NCI-H1417 treated with DMSO at 0.1 percent for 48 hours (cell line): ENCODE measurements at regions not wholly inside any gene's neighbourhood (a gene's known extent, or its start where the extent isn't known, plus 50 kb on each side); places are given as distances from the start of the nearest gene placed in this dataset.

Experiments used
- DNase-seq: peaks from one replicate; lab custom pipeline; 2025; lab: John Stamatoyannopoulos, UW

DNA sequence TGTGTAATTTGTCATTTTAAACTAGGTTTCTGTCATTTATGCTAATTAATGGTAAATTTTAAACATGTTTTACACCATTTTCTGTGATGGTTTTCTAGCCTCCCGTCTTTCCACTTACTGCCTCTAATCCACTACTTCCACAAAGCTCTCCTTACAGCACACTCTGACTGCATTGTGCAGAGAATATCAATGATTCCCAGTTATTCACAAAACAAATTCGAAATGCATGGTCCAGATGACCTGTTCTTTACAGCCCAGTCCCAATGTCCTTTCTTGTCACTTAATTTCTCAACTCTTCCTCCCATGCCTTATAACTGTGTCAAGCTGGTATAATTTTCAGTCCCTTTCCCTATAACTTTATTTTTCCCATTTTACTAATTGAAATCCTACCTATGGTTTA, 770.5 kb downstream of the USP25 start:
- DNase-seq = no peak

DNA sequence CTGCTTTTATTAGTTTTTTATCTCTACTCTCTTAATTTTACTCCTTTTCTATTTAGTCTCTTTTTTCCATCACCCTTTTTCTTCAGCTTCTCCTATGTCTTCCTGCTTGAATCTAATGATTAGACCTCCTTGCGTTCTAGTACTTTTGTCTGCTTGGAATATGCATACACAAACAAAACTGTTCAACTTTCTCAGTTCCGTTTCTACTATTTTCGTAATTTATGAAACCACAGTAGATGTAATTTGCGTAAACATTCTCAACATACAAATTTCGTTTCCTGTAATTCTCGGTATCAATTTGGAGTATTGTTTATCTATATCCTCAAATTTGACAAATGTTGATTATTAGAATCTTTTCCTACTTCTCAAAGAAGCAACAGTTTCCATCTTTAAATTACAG, 772.5 kb downstream of the USP25 start:
- no peak for DNase-seq

- DNase-seq = no peak
These were observed 773.1 kb downstream of the USP25 start for GRCh38 chr21:16502897-16503296.

DNA sequence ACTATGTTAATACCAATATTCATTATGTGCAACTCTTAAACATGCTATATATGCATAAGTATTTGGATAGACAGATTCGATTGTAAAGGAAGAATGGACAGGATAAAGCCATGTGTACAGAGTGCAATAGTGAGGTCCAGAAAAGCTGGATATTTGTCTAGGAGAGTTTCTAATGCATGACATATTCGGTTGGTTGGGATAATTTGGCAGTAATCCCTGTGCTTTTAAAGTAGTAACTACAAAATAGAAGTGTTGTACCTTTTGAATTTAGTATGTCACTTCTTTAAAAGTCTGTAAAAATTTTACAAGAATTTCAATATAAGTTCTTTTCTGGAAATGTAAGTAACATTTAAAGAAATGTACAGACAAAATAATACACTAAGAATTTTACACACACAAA, 774.5 kb downstream of the USP25 start:
- no peak for DNase-seq

DNA sequence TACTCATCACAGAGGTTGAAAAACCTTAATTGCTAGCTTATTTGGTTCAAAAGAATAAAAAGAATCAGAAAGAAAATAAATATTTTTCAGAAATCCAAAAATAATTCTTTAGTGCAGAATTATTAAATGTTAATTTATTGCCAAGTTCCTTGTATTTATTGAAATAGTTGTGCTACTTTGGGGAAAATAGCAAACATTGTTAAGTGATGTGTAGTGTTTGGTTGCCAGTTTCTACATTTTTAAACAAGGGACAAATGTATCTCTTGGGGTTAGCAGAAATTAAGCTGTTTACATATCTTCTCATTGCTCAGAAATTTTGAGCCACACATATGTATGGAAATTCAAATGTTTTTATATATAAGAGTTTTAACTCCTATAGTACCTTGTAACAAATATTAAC, 775.0 kb downstream of the USP25 start:
- no peak for DNase-seq

DNA sequence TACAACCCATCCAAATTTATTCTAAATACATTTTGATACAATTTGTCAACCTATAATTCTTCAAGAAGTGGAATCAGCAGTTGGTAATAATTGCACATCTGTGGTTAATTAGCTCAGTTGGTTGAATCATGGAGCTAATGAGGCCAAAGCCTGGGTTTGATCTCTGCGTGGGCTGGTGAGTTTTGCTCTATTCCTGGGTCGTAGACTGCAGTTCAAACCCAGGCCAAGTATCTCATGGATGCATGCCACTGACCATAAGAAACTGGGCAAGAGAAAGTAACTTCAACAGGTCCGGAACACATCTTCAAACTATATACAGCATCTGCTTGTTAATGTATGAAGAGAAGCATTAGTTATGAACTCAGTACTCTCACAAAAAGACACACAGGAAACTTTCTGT, 779.7 kb downstream of the USP25 start:
- no peak for DNase-seq

DNA sequence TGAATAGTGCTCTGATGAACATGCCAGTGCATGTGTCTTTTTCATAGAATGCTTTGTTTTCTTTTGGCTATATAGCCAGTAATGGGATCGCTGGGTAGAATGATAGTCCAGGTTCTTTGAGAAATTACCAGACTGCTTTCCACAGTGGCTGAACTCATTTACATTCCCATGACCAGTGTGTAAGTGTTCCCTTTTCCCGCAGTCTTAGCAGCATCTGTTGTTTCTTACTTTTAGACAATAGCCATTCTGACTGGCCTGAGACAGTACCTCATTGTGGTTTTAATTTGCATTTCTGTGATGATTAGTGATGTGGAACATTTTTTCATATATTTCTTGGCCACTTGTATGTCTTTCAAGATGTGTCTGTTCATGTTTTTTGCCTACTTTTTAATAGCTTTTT, 784.5 kb downstream of the USP25 start:
- DNase-seq = no peak

- no peak for DNase-seq
These were observed 787.6 kb downstream of the USP25 start for GRCh38 chr21:16517383-16517782.

DNA sequence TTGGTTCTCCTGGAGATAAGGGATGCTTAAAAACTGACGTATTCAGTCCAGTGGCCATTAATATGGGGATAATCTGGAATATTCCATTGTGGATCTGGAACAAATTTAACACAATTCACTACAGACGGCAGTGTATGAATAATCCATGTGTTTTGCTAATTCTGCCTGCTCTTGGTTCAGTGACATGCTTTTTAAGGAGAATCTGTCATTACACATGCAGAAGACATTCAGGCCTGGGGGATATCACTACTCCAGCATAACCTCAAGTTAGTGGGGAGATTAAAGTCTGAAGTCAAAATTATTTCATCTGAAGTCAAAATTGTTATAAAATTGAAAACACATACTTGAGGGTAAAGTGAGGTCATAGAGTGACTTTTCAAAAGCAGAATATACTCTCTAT, 789.3 kb downstream of the USP25 start:
- no peak for DNase-seq

DNA sequence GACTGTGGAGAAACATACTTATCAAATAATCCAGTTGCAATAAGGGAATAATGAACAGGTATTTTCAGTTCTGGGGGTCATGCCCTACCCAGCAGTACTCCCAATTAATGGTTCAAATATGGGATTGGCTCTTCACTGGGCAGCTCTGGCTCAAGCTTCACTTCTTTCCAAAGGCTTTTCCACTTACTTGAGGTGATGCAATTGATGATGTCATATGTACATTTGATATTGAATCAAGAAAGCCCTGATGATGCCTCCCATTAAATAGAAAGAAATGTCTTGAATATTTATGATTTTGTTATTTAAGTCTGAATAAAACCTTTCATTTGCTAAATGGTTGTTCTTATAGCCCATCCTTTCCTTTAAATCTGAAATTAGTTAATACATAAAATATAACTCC, 789.9 kb downstream of the USP25 start:
- no peak for DNase-seq

DNA sequence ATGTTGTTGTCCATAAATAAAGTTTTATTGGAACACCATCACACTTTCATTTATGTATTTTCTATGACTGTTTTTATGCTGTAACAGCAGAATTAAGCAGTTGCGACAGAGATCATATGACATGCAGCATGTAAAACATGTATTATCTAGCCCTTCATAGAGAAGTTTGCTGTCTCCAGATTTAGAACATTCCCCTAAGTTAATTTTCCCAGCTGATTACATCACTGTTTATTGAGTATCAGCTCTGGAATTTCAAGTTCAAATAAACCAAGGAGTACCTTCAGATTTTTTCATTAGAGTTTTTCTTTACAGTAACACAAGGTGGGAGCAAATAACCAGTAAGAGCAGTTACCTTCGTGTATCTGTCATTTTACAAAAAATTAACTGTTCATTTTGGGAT, 792.8 kb downstream of the USP25 start:
- DNase-seq = no peak

DNA sequence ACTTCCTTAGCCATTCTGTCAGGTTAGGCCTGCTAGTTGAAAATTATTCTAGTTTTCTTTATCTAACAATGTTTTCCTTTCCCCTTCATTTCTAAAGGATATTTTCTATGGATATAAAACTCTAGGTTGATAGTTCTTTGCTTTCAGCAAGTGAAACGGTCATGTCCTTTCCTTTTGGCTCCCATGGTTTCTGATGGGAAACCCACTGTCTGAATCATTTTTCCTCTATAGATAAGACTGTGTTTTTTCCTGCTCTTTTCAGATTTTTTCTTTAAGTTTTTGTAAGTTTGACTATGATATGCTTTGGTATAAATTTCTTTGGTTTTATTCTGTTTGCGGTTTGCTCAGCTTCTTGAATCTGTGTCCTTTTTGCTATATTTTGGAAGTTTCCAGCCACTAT, 800.9 kb downstream of the USP25 start:
- DNase-seq = no peak

GRCh38 chr21:16532840-16533239, 803.1 kb downstream of the USP25 start:
- DNase-seq = no peak

DNA sequence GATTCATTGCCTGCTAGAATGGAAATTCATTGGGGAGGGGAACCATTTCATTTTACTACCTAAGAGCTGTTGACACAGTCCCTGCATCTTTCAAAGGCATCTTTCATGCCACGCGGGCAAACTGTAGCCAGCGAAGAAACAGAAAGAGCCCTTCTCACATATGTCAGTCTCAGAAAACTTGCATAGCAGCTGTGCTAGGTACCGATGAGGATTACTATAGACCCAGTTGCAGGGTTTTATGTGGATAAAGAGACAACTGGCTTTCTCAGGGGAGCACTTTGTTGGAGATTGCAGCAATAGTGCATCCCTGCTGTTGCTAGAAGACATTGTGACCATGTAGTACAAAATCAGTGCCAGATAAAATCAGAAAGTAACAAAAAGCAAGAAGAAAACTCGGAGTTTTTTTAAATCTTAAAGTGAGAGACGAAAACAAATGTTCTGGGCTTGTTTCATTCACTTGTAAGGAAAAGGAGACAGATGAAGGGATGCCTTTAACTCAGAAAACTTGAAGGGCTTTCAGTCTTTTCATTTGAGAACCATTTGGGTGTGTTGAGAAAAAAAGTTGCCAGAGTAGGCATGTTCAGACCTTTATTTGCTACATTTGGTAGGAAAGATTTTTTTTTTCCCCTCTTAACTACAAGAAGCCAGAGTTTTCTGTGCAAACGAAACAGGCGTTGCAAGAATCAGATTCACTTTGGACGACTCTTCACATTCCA, 804.1 kb downstream of the USP25 start:
- no peak for DNase-seq

DNA sequence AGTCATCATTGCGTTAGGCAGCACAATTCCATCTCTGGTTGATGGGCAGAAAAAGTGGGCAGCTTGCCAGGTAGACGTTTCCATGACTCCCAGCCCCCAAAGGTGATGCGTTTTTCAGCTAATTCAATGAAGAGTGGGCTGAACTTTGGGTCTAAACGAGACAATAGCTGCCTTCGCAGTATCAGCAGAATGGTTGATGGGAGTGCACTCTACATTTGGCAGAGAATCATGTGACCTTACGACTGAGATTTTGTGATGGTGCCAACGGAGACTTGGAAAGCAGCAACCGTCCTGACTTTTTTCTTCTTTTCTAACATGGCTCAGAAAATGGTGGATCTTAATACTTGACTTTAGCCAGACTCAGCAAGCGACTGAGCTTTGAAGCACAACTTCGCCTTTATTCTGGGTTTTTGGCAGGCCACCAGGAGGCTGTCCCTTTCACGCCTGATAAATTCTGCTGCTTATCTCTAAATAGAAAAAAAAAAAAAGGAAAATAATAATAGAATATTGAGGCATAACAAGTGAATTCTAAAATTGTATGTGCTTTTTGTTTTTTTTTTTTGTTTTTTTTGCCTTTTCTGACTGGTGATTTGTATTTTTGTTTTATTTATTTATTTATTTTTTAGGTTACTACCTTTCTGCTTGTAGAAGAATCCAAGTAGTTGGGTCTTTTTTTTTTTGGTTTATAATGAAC, 804.8 kb downstream of the USP25 start:
- DNase-seq = no peak

DNA sequence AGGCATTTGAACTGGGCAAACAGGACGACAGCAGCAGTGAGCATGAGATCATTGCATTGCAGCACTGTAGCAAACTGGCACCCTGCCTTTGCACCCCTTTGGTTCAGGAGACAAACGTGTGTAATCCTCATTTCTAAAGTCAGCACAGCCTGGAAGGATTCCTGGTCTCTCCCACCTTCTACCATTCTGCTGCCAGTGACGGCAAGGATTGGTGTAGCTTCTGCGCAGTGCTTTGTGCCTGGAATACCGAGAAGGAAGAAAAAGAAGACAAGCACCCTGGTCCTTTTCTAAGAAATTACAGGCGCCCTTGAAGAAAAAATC, 805.3 kb downstream of the USP25 start:
- DNase-seq = no peak

GRCh38 chr21:16535626-16536025, 805.8 kb downstream of the USP25 start:
- DNase-seq = no peak

DNA sequence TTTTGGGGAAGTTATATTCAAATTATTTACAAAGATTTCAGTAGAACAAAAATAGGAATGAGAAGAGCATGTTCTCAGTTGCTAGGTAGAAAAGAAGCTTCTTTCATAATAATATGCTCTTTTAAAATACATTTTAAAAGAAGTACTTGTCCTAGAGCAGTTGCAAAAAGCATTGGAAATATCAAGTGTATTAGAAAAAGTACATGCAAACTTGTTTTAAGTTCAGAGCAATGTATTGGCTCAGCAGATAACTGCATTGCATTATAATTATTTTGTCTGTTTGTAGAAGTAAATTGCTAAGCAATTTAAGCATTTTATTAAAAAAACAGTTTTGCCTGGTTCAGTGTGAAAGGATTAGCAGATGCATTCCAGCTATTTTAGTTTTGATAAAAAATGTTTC, 806.4 kb downstream of the USP25 start:
- no peak for DNase-seq

- no peak for DNase-seq
These were observed 807.1 kb downstream of the USP25 start for GRCh38 chr21:16536643-16537434.

- DNase-seq = no peak
These were observed 807.7 kb downstream of the USP25 start for GRCh38 chr21:16537501-16537900.

GRCh38 chr21:16538405-16538804, 808.6 kb downstream of the USP25 start:
- DNase-seq = no peak

- DNase-seq = no peak
These were observed 809.2 kb downstream of the USP25 start for GRCh38 chr21:16538936-16539440.
